Stimulated activated CD8-positive, alpha-beta memory T cell treated with anti-CD3 and anti-CD28 coated beads, Interleukin-7, amount 100 ng/mL, for 1 hour (primary cell): ENCODE measurements at regions not wholly inside any gene's neighbourhood (a gene's known extent, or its start where the extent isn't known, plus 50 kb on each side); places are given as distances from the start of the nearest gene placed in this dataset.

ENCODE experiments used
- DNase-seq, 2 donors: peaks; one replicate each; pipeline ENCODE4 v3.0.0-alpha.2; 2020; ENCODE audit warnings: low read depth in 2 of 2

DNA sequence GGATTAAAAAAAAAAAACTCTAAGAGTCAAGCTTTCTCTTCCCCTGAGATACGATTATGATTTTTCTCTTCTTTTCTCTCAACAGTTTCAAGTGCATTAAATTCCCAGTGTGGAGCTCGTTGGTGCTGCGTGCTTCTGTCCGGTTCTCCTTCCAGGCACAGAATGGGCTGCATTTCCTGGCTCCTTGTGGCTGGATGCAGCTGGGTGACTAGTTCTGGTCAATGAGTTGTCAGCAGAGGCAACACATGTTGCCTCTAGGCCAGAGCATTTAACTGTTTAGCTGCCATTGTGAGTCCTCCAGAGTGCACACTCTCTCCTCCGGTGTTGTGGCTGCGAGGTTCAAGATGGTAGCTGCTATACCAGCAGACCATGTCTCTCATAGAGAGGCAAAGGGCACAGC, 312.9 kb downstream of the RRAGC start:
- no peak for DNase-seq

DNA sequence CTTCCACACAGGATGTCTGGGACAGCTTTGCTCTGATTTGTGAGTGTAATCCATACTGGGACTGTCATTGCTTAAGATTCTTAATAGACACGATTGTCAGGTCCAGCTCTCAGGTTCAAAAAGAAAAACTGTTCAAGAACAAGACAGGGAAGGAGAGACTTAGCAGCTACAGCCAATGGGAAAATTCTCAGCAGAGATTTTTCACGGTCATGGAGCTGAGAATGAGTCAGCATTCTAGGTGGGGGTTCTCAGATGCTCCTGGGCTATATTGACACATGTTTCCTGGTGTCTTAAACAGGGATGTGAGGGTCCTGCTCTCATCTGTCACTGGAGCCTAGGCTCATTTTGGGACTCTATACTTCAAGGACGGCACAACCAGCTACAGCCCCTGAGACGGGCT, 318.3 kb downstream of the RRAGC start:
- no peak for DNase-seq

DNA sequence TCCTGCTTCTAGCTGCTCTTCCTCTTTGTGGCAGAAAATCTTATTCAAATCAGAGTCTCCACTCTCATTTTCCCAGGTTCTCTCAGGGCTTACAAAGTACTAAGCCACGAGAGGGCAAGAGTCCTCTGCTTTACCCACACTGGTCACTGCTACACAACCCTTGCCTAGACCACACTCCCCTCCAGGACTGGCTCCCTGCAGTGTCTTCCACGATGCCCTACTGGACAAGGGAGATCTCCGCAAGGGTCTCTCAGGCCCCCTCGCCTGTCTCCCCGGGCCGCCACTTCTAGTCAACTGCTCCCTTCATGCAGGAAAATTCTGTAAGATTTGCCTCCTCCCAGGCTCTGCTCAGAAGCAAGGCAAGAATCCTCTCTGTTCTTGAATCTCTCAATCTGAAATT, 319.6 kb downstream of the RRAGC start:
- DNase-seq: no peak

DNA sequence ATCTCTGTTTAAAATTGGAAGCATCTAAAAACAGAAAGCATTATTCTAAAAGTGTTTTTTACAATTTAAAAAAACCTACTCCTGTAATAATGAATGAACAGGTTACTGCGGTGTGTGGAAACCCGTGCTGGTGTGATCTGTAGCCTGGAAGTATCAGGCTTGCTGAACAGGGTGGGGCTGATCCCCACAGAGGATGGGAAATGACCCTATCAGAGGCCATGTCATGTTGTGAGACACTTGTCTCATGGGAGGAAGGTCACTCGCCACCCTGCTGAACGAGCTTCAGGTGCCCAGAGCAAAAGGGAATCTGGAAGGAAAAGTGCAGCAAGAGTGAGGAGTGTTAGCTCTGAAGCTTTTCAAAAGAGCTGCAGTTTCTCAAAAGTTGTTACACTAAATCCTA, 320.7 kb downstream of the RRAGC start:
- no peak for DNase-seq

DNA sequence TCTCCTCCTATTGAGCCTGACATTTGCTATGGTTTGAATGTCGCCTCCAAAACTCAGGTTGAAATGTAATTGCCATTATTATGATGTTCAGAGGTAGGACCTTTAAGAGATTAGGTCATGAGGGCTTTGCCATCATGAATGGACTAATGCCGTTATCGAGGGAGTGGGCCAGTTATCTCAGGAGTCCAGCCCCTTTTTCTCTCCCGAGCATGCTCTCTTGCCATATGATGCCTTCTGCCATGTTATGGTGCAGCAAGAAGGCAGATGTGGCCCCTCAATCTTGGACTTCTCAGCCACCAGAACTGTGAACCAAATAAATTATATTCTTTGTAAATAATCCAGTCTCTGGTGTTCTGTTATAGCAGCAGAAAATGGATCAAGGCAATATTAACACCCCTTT, 323.5 kb downstream of the RRAGC start:
- no peak for DNase-seq

DNA sequence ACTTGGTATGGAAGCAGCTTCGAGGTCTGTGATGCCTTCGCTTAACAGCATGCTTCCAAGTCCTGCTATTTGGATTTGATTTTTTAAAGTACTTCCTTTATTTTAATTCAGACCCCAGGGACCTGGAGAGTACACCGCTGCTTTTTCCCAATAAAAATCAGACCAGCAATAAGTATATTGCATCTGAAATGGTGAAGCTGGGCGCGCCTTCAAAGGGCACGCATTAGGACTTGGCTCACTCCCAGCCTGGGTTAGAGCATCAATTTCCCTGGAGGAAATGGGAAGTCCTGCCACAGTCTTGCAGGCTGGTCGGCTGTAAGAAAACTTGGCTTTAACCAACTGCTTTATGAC, 325.1 kb downstream of the RRAGC start:
- no peak for DNase-seq

DNA sequence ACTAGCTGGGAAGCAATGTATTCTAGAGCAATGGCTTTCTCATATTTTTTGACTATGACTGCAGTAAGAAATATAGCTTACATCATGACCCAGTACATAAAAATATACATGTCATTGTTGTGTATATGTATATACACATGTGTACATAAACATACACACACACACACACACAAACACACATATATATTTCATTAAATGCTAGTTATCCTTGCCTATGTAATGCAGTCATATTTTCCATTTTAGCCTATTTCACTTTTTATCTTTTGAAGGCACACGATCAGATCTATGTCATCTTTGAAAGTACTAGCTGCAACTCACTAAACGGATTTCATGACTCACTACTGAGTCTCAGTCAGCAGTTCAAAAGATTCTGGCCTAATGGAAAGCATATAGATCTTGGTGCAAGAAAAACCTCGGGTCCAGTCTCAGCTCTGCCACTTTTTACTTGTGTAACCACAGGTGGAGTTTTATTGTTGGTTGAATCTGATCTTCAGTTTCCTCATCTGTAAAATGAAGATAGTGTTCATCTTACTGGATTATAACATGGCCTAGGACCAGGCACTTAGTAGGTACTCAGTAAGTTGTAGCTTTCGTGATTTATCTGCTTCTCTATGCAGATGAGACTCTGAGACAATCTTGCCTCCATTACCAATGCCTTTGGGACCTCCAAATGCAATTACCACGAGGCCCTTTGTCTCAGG, 325.6 kb downstream of the RRAGC start:
- DNase-seq: no peak

DNA sequence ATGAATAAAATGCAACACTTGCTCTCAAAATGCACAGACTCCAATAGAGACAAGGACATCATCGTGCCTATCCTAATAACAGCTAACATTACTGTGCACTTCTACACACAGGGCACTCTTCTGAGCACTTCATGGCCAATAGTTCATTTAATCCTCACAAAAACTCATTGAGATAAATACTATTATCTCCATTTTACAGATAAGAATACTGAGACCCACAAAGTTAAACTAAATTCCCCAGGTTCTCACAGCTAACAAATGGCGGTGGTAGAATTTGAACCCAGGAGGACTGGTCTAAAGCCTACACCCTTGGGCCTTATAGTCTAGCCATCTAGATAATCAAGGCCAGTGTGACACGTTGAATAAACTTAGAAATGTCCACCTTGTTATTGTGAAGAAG, 328.6 kb downstream of the RRAGC start:
- DNase-seq: no peak

DNA sequence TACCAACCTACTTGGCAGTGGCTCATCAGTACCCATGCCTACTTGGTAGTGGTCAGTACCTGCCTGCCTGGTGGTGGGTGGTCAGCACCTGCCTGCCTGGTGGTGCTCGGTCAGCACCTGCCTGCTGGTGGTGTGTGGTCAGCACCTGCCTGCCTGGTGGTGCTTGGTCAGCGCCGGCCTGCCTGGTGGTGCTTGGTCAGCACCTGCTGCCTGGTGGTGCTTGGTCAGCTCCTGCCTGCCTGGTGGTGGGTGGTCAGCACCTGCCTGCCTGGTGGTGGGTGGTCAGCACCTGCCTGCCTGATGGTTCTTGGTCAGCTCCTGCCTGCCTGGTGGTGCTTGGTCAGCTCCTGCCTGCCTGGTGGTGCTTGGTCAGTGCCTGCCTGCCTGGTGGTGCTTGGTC, 329.6 kb downstream of the RRAGC start:
- no peak for DNase-seq

DNA sequence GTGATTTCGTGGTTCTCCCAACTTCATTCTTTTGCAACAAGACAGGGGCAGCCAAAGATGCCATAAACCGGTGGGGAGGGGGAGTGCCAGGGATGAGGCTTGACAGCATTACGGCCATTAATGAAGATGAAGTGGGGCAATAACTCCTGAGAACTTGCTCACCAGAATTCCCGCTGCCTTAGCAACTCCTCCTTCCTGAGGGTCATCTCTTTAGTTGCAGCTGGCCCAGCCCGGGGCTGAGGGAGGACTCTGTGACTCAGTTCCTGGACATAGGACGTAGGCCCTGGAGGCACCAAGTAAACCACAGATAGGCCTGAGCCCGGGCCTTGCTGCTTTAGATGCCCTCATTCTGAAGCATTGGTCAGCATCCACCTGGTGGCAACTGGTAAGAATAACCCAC, 330.2 kb downstream of the RRAGC start:
- no peak for DNase-seq

DNA sequence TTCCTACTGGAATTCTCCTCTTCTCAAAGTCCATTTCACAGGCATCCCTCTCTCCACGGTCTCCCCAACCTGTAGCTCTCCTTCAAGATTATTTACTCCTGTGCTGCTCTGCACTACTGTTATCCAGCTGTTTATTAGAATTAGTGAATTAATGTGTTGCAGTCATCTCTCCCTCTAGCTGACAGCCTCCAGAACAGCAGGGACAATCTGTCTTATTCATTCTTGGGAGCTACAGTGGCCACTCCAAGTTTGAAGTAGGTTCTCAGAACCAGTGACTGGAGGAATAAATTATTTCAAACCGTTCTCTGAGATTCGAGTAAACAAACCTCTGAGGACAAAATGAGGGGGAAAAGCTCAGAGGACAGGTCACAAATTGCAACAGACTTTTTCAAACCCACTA, 330.9 kb downstream of the RRAGC start:
- DNase-seq: no peak

DNA sequence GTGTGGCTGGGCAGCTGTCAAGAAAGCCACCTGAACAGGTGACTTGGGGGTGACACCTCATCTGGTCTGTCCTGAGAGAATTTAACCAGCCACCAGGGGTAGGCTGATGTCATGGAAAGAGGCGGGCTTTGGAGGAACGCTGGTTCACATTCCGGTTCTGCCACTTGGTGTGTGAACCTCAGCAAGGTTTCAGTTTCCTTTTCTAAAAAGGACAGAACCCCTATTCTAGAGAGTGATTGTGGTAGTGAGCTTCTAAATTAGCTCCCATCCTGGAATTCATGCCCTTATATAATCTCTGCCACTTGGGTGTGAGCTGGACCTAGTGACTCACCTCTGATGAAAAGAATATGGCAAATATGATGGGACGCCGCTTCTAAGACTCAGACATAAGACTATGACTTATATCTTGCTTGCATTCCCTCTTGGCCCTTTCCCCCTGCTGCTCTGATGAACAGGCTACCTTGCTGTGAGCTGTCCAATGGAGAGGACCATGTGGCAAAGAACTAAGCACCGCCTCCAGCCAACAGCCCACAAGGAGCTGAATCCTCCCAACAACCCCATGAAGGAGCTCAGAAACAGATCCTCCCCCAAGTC, 332.1 kb downstream of the RRAGC start:
- DNase-seq: peak in 1 of 2 donors; percentile 10

DNA sequence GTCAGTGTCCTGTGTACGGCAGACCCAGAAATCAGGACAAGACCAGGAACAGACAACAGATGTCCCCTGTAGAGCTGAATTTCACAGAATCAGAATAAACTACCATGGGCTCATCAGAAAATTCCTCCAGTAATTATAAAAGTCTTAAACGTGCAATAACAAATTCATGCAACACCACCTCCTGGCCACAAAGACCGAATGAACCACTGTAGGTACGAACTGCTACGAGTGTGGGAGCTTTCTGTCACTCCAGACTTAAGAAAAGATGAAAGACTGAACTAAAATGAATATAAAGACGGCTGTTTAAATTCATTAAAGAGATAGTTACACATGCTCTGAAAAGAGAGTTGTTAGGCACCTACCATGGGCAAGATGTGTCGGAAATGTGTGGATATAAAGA, 333.5 kb downstream of the RRAGC start:
- DNase-seq: no peak

DNA sequence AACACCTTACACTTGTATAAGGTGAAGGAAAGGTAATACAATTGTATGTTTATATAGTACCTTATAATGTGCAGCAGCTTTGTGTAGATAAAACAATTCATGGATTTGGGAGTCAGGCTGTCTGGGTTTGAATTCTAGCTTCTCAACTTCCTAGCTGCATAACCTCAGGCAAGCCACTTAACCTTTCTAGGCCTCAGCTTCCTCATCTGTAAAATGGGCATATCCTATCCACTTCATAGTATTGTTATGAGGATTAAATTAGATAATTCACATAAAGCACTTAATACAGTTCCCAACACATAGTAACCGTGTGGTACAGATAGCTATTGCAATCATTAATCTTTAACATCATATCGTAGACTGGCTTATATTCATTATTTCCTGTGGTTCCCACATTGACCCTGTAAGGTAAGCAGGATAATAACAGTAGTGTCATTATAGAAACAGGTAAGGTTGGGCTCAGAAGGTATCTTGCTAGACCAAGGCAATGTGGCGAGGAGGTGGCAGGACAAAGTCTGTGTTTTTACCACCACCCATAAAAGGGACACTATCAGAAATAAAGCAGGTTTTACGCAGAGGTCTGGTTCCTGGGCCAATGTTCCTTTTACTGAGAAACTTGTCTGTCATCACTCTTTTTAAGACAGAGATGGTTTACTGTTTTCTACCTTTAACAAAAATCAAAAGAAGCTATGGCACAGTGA, 334.1 kb downstream of the RRAGC start:
- DNase-seq: no peak

DNA sequence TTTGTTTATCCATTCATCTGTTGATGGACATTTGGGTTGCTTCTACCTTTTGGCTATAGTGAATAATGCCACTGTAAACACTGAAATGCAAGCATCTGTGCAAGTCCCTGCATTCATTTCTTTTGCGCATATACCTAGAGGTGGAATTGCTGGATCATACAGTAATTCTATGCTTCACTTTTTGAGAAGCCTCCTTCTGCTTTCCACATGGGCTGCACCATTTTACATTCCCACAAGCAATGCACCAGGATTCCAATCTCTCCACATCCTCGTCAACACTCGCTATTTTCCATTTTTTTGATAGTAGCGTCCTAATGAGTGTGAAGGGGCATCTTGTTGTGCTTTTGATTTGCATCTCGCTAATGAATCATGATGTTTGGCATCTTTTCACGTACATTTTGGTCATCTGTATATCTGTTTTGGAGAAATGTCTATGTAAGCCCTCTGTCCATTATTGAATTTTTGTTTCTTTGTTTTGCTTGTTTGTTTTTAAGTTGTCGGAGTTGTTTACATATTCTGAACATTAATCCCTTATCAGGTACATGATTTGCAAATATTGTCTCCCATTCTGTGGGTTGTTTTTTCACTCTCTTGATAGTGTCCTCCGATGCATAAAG, 335.4 kb downstream of the RRAGC start:
- no peak for DNase-seq

DNA sequence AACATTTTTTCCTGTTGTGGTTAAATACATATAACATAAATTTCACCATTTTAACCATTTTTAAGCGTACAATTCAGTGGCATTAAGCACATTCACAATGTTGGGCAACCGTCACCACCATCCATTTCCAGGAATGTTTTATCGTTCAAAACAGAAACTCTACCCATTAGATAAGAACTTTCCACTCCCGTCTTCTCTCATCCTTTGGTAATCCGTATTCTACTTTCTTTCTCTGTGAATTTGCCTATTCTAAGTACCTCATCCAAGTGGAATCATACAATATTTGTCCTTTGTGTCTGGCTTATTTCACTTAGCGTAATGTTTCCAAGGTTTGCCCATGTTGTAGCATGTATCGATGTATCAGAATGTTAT, 336.0 kb downstream of the RRAGC start:
- DNase-seq: no peak

DNA sequence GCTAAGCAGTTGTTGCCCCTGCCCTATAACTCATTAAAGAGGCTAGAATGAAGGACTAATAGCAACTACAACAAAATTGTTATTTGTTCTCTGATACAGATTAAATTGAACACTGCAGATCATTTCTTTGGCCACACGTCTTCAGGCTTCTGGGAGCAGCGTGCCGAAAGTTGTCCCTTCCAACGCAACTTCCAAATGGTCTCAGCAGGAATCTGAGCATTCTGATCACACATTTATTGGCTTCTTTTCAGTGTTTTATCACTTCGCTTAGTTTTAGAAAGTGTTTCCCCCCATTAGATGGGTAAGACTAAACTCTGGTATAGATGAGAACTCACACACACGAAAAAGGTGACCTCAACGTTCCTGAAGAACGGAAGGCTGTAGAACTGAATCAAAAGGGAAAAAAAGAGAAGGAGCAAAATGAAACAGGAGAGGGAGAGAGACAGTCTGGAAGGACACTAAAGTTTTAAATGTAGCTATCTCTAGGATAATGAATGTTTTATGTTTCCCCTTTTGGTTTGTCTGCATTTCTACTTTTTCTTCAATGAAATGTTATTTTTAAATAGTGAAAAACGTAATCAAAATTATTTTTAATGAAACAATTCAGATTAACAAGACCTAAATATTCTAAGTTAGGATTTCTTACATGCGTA, 336.5 kb downstream of the RRAGC start:
- no peak for DNase-seq

DNA sequence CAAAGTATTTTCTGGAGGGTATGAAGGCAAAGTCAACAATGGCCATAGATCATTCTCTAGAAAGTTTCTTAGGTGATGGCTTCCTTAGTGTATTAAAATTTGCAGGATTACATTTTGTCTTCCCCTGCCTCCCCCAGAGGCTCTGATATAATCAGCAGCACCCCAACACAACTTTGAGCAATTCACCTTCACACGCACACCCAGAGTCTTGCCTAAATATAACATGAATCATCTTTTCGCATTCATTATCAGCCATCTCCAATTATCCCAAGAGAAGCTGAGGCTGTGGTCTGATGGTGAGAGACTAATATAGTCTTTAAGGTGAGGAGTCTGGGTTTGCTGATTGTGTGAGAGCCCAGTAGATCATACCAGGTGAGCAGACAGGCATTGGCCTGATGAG, 343.0 kb downstream of the RRAGC start:
- DNase-seq: no peak

DNA sequence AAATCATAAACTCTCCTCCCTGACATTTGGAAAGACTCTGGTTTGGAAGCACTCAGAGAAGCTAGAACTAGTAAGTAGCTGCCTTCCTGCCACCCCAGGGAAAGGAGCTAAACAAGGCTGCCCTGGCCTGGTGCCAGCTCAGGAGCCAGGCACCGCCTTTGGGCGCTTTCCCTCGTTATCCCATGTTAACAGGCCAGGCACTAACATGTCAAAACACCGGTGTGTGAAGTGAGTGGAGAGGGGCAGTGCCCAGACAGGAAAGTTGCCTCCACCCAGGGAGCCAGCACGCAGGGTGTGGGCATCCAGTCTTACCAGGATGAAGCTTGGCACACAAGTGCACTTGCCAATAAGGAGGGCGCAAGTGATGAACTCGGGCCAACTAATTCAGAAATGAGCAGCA, 346.8 kb downstream of the RRAGC start:
- no peak for DNase-seq

DNA sequence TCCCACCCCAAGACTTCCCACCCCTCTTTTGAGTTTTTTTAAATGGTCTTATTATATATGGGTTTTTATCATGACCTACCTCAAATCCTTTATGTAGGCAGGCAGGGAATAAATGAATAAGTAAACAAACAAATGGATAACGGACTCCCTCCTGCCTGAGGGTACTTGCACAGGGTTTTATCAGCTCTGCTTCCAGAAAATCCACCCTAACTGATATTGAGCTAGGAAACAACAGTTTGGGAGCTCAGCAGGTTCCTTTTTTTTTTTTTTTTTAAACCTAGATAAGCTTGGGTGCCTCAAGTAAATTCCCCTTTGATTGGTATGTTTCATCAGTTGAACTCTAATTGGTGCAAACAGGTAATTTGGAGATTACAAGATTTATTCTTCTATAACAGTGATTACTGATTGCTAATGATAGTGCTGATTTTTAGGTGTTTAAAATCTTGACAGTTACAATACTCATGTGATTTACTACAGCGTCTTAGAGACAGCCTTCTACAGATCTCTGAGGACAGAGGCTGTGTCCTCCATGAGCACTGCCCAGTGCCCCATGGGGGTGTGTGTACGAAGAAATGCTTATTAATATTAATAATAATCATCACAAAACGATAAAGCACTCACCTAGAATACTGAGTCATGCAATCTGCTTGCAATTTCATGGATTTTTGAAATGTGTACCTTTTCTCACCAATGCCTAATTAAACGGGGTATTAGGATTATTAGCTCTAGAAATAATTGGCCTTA, 347.4 kb downstream of the RRAGC start:
- DNase-seq: no peak

DNA sequence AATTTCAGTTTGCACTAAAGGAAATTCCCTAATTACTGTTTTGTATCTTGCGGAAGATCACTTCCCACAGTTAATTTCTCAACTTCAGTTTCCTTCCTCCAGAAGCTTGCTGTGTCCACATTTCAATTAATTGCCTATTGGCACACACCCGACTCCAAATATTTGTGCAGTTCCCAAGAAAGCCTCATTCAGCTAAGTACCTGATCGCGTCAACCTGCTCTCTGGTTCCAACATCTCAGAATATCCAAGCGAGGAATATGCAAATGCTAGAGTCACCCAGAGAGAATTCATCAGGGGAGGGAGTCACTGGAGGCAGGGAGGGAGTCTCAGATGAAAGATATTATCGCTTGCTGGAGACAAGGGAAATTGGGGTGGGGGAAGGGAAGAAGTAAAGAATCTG, 351.3 kb downstream of the RRAGC start:
- DNase-seq: no peak

DNA sequence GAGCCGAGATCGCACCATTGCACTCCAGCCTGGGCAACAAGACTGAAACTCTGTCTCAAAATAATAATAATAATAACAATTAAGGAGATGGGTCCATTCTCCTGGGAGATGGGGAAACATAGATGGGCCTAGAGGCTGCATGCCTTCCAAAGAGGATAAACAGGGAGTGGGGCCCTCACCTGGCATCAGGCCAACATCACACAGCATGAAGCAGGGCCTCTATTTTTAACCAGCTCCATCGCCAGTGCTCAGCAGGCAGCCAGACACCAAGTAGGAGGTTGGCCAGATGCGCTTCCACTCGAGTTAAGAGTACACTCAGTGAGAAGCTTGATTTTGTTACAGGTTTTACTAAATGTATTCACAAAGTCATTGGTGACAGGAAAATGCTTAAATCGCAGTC, 352.0 kb downstream of the RRAGC start:
- DNase-seq: no peak
